Osteoblast (primary cell): ENCODE measurements at regions not wholly inside any gene's neighbourhood (a gene's known extent, or its start where the extent isn't known, plus 50 kb on each side); places are given as distances from the start of the nearest gene placed in this dataset.

ENCODE experiments used
- DNase-seq: peaks from one replicate; pipeline ENCODE4 v3.0.0; 2011; ENCODE audit warnings: low spot score, mixed read lengths; ENCODE audit not compliant: insufficient read length; ENCODE audit errors: missing footprints
- H2AFZ ChIP-seq: 2 replicates; pipeline ENCODE4 v1.6.0; 2011; ENCODE audit warnings: mild to moderate bottlenecking, low read length
- H3K27ac ChIP-seq: 2 replicates; pipeline ENCODE4 v1.5.1; 2011; ENCODE audit warnings: mild to moderate bottlenecking, low read depth, low read length, moderate library complexity
- H3K27me3 ChIP-seq: 2 replicates; pipeline ENCODE4 v1.6.0; 2012; ENCODE audit warnings: mild to moderate bottlenecking, control low read depth, inconsistent platforms, low read length, moderate library complexity; ENCODE audit not compliant: insufficient read depth
- H3K36me3 ChIP-seq: 2 replicates; pipeline ENCODE4 v1.5.1; 2011; ENCODE audit warnings: mild to moderate bottlenecking, low read length, control low read depth, moderate library complexity; ENCODE audit not compliant: insufficient read depth
- H3K4me1 ChIP-seq: 2 replicates; pipeline ENCODE4 v1.5.1; 2011; ENCODE audit warnings: mild to moderate bottlenecking, low read length, control low read depth, moderate library complexity; ENCODE audit not compliant: insufficient read depth
- H3K4me2 ChIP-seq: 2 replicates; pipeline ENCODE4 v1.6.0; 2011; ENCODE audit warnings: mild to moderate bottlenecking, low read length; ENCODE audit not compliant: insufficient read depth
- H3K4me3 ChIP-seq: fragments of 200-600 bp; sonication (generic); 3 replicates; pipeline ENCODE4 v1.5.1; 2012; ENCODE audit warnings: mild to moderate bottlenecking, low read length, inconsistent platforms; ENCODE audit not compliant: insufficient read depth
- H3K79me2 ChIP-seq: 2 replicates; pipeline ENCODE4 v1.6.0; 2012; ENCODE audit warnings: mild to moderate bottlenecking, low read length, control low read depth, inconsistent platforms; ENCODE audit not compliant: insufficient read depth
- H3K9me3 ChIP-seq: 2 replicates; pipeline ENCODE4 v1.5.1; 2011; ENCODE audit warnings: low read depth, low read length, control low read depth
- H4K20me1 ChIP-seq: 2 replicates; pipeline ENCODE4 v1.6.0; 2012; ENCODE audit warnings: mild to moderate bottlenecking, low read length, control low read depth; ENCODE audit not compliant: insufficient read depth
- CTCF ChIP-seq: IDR thresholded peaks from 2 replicates; pipeline ENCODE4 v1.5.1; 2011; ENCODE audit warnings: mild to moderate bottlenecking, low read depth, low read length, moderate library complexity; ENCODE audit errors: extremely low read depth

DNA sequence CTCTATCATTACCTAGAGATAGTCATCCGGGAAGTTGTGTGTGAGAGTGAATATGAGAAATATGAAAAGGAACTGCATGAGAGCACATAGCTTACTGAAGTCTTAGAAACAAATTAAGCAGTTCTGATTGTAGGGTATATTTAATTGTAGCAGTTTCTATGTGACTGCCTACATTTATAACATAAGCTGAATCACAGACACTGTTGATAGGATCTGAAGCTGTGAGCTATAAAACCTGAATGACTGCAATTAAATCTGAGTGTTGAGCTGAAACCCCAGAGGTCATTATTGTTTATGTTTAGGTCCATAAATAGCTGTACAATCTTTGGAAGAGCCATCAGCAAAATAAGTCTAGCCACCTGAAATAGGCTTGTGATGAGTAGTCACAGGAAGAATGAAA is 210.1 kb upstream of the CXCL13 start:
- TF ChIP-seq CTCF: no peak
- H3K79me2 ChIP-seq: no peaks in the 10 kb centered on the region
- no peaks in the 10 kb centered on the region for H3K9me3 ChIP-seq
- no peaks in the 10 kb centered on the region for H3K4me1 ChIP-seq
- H3K4me3 ChIP-seq: no peak overlapping the region
- no peaks in the 10 kb centered on the region for H3K36me3 ChIP-seq
- H3K27ac ChIP-seq: no peak overlapping the region
- DNase-seq: no peak
- no peak overlapping the region for H3K4me2 ChIP-seq
- H2AFZ ChIP-seq: no peak overlapping the region
- H3K27me3 ChIP-seq: peaks cover 6% of the 10 kb centered on the region
- no peaks in the 10 kb centered on the region for H4K20me1 ChIP-seq

- TF ChIP-seq CTCF: no peak
- no peak for DNase-seq
- H3K27me3 ChIP-seq: peaks cover 13% of the 10 kb centered on the region
These were observed 207.4 kb upstream of the CXCL13 start for GRCh38 chr4:77398256-77398655.

GRCh38 chr4:77399831-77400230 is 205.8 kb upstream of the CXCL13 start:
- Histone ChIP-seq H4K20me1 (no peaks in the 10 kb centered on the region), H3K4me2 (no peak overlapping the region), H3K9me3 (no peaks in the 10 kb centered on the region), H2AFZ (no peak overlapping the region), H3K4me3 (no peak overlapping the region), H3K27ac (no peak overlapping the region), H3K4me1 (no peaks in the 10 kb centered on the region), H3K36me3 (no peaks in the 10 kb centered on the region), H3K79me2 (no peaks in the 10 kb centered on the region), H3K27me3 (peaks cover 18% of the 10 kb centered on the region)
- no peak for TF ChIP-seq CTCF
- no peak for DNase-seq

More at GRCh38 chr4:77398256-77398655, 207.4 kb upstream of the CXCL13 start:
- Histone ChIP-seq H3K36me3 (no peaks in the 10 kb centered on the region), H3K4me1 (no peaks in the 10 kb centered on the region), H3K79me2 (no peaks in the 10 kb centered on the region), H4K20me1 (no peaks in the 10 kb centered on the region), H3K27ac (no peak overlapping the region), H3K4me3 (no peak overlapping the region), H2AFZ (no peak overlapping the region), H3K9me3 (no peaks in the 10 kb centered on the region), H3K4me2 (no peak overlapping the region)

DNA sequence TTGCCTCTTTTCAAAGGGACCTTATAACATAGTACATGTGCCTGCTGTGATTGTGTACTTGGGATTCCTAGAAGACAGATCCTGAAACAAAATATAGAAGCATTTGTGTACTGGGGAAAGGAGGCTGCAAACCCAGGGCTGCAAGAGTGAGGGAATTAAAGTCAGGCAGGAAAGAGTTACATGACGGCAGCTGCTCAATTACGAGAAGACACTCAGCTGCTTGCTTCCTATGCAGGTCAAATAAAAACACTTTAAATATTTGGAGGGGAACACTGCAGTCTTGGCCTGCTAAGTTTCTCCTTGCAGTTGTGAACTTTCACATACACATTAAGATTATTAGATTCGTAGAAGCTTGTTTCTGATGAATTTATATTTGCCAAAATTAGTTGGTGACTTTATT is 191.9 kb upstream of the CXCL13 start:
- Histone ChIP-seq H3K4me2 (no peak overlapping the region), H3K79me2 (no peaks in the 10 kb centered on the region), H2AFZ (no peak overlapping the region), H3K27me3 (peaks cover 27% of the 10 kb centered on the region), H3K9me3 (no peaks in the 10 kb centered on the region), H3K27ac (no peak overlapping the region), H4K20me1 (no peaks in the 10 kb centered on the region), H3K4me1 (no peaks in the 10 kb centered on the region), H3K36me3 (no peaks in the 10 kb centered on the region), H3K4me3 (no peak overlapping the region)
- no peak for TF ChIP-seq CTCF
- DNase-seq: no peak
